HEK293 (cell line): ENCODE measurements at regions not wholly inside any gene's neighbourhood (a gene's known extent, or its start where the extent isn't known, plus 50 kb on each side); places are given as distances from the start of the nearest gene placed in this dataset.

ENCODE experiments used
- CTCF ChIA-PET: fragments of 350-600 bp; formaldehyde crosslinking; extraction: SDS; loops from one replicate; lab custom pipeline; 2021; ENCODE audit warnings: antibody characterized with exemption; lab: Yijun Ruan, JAX
- POLR2A ChIA-PET: fragments of 300-600 bp; formaldehyde crosslinking; extraction: SDS; loops from one replicate; lab custom pipeline; 2020; ENCODE audit warnings: antibody characterized with exemption, inconsistent platforms; lab: Yijun Ruan, JAX
- H3K27ac ChIP-seq: fragments of 200-500 bp; sonication (Bioruptor generic); 2 replicates; pipeline ENCODE4 v1.5.1; 2014; ENCODE audit warnings: low read depth, low read length, control low read depth, inconsistent platforms; ENCODE audit errors: extremely low read depth
- H3K36me3 ChIP-seq, 2 experiments: fragments of 200-500 bp in 1 of 2; sonication (Bioruptor generic) in 1 of 2; 1 replicate in 1 of 2; 2 replicates in 1 of 2; pipeline ENCODE4 v1.5.1; 2014 to 2017; ENCODE audit warnings: inconsistent platforms in 2 of 2, low read length in 2 of 2; ENCODE audit not compliant: control insufficient read depth in 2 of 2, insufficient read depth in 1 of 2
- H3K4me1 ChIP-seq: fragments of 200-500 bp; sonication (Bioruptor generic); 2 replicates; pipeline ENCODE4 v1.5.1; 2014; ENCODE audit warnings: mild to moderate bottlenecking, low read length, inconsistent platforms; ENCODE audit not compliant: control insufficient read depth, insufficient read depth
- H3K4me3 ChIP-seq: 2 replicates; pipeline ENCODE4 v1.5.1; 2011; ENCODE audit warnings: low read depth, mild to moderate bottlenecking, control low read depth, low read length, moderate library complexity
- H3K9me3 ChIP-seq: fragments of 200-500 bp; sonication (Bioruptor generic); 2 replicates; pipeline ENCODE4 v1.5.1; 2014; ENCODE audit warnings: low read depth, low read length, inconsistent platforms; ENCODE audit not compliant: control insufficient read depth, insufficient read depth
- HOXC10 ChIP-seq: sonication (generic); formaldehyde crosslinking; IDR thresholded peaks from 2 replicates; pipeline ENCODE4 v1.8.1; 2023; ENCODE audit warnings: mild to moderate bottlenecking, missing genetic modification reagents
- RBAK ChIP-seq: fragments of 450-650 bp; formaldehyde crosslinking; IDR thresholded peaks from 2 replicates; pipeline ENCODE4 v1.5.1; 2016; ENCODE audit warnings: missing biosample characterization, missing genetic modification characterization
- SP7 ChIP-seq: fragments of 450-650 bp; formaldehyde crosslinking; IDR thresholded peaks from 2 replicates; pipeline ENCODE4 v1.5.1; 2016; ENCODE audit warnings: missing biosample characterization, missing genetic modification characterization
- WT1 ChIP-seq: fragments of 450-650 bp; formaldehyde crosslinking; IDR thresholded peaks from 2 replicates; pipeline ENCODE4 v1.5.1; 2016; ENCODE audit warnings: missing biosample characterization, missing genetic modification characterization
- ZBTB48 ChIP-seq: fragments of 450-650 bp; formaldehyde crosslinking; IDR thresholded peaks from 2 replicates; pipeline ENCODE4 v1.5.1; 2016; ENCODE audit warnings: missing biosample characterization, missing genetic modification characterization
- ZFP41 ChIP-seq: fragments of 450-650 bp; formaldehyde crosslinking; IDR thresholded peaks from 2 replicates; pipeline ENCODE4 v1.5.1; 2016; ENCODE audit warnings: missing biosample characterization, missing genetic modification characterization, borderline replicate concordance
- ZNF146 ChIP-seq: fragments of 450-650 bp; formaldehyde crosslinking; IDR thresholded peaks from 2 replicates; pipeline ENCODE4 v1.5.1; 2016; ENCODE audit warnings: missing biosample characterization, missing genetic modification characterization
- ZNF239 ChIP-seq: fragments of 450-650 bp; formaldehyde crosslinking; IDR thresholded peaks from 2 replicates; pipeline ENCODE4 v1.5.1; 2016; ENCODE audit warnings: missing biosample characterization, missing genetic modification characterization
- ZNF530 ChIP-seq: fragments of 450-650 bp; formaldehyde crosslinking; IDR thresholded peaks from 2 replicates; pipeline ENCODE4 v1.5.1; 2016; ENCODE audit warnings: low read depth, missing biosample characterization, missing genetic modification characterization
- ZNF629 ChIP-seq: fragments of 450-650 bp; formaldehyde crosslinking; IDR thresholded peaks from 2 replicates; pipeline ENCODE4 v1.5.1; 2017; ENCODE audit warnings: missing biosample characterization, missing genetic modification characterization
- ZNF76 ChIP-seq: fragments of 450-650 bp; formaldehyde crosslinking; IDR thresholded peaks from 2 replicates; pipeline ENCODE4; 2016; ENCODE audit warnings: low read depth, missing biosample characterization, missing genetic modification characterization, borderline replicate concordance
- ZXDB ChIP-seq: fragments of 450-650 bp; formaldehyde crosslinking; IDR thresholded peaks from 2 replicates; pipeline ENCODE4 v1.5.1; 2016; ENCODE audit warnings: missing biosample characterization, missing genetic modification characterization
- TF ChIP-seq, protein P1 (sequence below): fragments of 450-650 bp; formaldehyde crosslinking; IDR thresholded peaks from 2 replicates; pipeline ENCODE4 v1.5.1; 2016; ENCODE audit warnings: missing biosample characterization, missing genetic modification characterization
- TF ChIP-seq, protein P2 (sequence below): fragments of 450-650 bp; IDR thresholded peaks from 2 replicates; pipeline ENCODE4 v1.5.1; 2018; ENCODE audit warnings: missing biosample characterization, mild to moderate bottlenecking, missing genetic modification characterization
- TF ChIP-seq, protein P3 (sequence below): fragments of 450-650 bp; formaldehyde crosslinking; IDR thresholded peaks from 2 replicates; pipeline ENCODE4 v1.5.1; 2016; ENCODE audit warnings: missing biosample characterization, missing genetic modification characterization
- TF ChIP-seq, protein P4 (sequence below): fragments of 450-650 bp; formaldehyde crosslinking; IDR thresholded peaks from 2 replicates; pipeline ENCODE4 v1.5.1; 2016; ENCODE audit warnings: missing biosample characterization, missing genetic modification characterization
- TF ChIP-seq, protein P5 (sequence below): fragments of 450-650 bp; formaldehyde crosslinking; IDR thresholded peaks from 2 replicates; pipeline ENCODE4 v1.5.1; 2017; ENCODE audit warnings: missing biosample characterization, mild to moderate bottlenecking, missing genetic modification characterization, moderate library complexity
- TF ChIP-seq, protein P6 (sequence below): fragments of 450-650 bp; formaldehyde crosslinking; conservative IDR thresholded peaks from 2 replicates; pipeline ENCODE4 v1.5.1; 2016; ENCODE audit warnings: low read depth, missing biosample characterization, missing genetic modification characterization
- TF ChIP-seq, protein P7 (sequence below): fragments of 450-650 bp; formaldehyde crosslinking; IDR thresholded peaks from 2 replicates; pipeline ENCODE4 v1.5.1; 2016; ENCODE audit warnings: missing biosample characterization, missing genetic modification characterization

DNA sequence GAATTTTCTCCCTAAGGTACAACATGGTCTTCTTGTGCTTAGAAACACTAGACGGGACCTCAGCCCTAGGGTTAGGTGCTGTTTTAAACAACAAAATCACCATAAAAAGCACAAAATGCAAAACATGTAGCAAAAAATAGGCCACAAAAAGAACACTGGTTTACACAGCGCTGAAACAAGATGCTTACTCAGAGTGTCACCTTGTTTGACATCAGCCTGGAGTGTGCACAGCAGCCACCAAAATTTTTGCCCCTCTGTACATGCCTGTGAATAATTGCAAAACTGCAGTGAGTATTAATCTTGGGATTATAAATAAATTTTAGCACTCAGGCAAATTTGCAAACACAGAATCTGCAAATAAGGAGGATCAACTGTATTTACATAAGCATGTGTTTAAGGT, 110.1 kb downstream of the PLG start (continued):
- TF ChIP-seq, protein P1, sequence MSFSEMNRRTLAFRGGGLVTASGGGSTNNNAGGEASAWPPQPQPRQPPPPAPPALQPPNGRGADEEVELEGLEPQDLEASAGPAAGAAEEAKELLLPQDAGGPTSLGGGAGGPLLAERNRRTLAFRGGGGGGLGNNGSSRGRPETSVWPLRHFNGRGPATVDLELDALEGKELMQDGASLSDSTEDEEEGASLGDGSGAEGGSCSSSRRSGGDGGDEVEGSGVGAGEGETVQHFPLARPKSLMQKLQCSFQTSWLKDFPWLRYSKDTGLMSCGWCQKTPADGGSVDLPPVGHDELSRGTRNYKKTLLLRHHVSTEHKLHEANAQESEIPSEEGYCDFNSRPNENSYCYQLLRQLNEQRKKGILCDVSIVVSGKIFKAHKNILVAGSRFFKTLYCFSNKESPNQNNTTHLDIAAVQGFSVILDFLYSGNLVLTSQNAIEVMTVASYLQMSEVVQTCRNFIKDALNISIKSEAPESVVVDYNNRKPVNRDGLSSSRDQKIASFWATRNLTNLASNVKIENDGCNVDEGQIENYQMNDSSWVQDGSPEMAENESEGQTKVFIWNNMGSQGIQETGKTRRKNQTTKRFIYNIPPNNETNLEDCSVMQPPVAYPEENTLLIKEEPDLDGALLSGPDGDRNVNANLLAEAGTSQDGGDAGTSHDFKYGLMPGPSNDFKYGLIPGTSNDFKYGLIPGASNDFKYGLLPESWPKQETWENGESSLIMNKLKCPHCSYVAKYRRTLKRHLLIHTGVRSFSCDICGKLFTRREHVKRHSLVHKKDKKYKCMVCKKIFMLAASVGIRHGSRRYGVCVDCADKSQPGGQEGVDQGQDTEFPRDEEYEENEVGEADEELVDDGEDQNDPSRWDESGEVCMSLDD (tag by site-specific recombination), result no peak
- TF ChIP-seq, protein P2, sequence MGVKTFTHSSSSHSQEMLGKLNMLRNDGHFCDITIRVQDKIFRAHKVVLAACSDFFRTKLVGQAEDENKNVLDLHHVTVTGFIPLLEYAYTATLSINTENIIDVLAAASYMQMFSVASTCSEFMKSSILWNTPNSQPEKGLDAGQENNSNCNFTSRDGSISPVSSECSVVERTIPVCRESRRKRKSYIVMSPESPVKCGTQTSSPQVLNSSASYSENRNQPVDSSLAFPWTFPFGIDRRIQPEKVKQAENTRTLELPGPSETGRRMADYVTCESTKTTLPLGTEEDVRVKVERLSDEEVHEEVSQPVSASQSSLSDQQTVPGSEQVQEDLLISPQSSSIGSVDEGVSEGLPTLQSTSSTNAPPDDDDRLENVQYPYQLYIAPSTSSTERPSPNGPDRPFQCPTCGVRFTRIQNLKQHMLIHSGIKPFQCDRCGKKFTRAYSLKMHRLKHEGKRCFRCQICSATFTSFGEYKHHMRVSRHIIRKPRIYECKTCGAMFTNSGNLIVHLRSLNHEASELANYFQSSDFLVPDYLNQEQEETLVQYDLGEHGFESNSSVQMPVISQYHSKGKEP, result no peak
- no peak for TF ChIP-seq ZNF239 (tag by site-specific recombination)
- no peak for TF ChIP-seq ZFP41
- TF ChIP-seq SP7, result no peak
- no peak for TF ChIP-seq ZNF76 (tag by site-specific recombination)
- TF ChIP-seq ZNF146 (tag by site-specific recombination), result no peak
- no peak for TF ChIP-seq ZBTB48
- no peak for TF ChIP-seq HOXC10 (CRISPR knock-in tag)

DNA sequence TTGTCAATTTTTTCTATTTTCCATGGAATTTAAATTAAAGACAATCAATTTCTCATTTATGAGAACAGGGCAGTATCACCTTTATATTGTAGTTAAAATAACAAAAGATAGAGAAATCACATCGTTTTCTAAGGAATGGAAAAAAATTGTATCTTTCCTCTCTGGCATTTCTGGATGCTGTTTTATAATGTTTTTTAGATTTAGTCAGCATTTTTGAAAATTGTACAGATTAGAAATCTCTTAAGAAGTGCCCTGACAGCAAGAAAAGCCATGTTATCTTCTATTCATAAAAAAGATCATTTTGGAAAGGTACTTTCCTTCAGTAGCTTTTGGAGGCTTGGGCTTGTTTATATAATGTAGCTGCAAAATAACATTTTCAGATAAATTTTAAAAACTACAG, 116.9 kb downstream of the PLG start:
- POLR2A ChIA-PET, result no interaction called here
- Histone ChIP-seq H3K9me3 (no peaks in the 10 kb centered on the region), H3K27ac (no peak overlapping the region)

More for the DNA sequence above, 116.9 kb downstream of the PLG start:
- no peak for TF ChIP-seq ZNF629
- TF ChIP-seq, protein P3, sequence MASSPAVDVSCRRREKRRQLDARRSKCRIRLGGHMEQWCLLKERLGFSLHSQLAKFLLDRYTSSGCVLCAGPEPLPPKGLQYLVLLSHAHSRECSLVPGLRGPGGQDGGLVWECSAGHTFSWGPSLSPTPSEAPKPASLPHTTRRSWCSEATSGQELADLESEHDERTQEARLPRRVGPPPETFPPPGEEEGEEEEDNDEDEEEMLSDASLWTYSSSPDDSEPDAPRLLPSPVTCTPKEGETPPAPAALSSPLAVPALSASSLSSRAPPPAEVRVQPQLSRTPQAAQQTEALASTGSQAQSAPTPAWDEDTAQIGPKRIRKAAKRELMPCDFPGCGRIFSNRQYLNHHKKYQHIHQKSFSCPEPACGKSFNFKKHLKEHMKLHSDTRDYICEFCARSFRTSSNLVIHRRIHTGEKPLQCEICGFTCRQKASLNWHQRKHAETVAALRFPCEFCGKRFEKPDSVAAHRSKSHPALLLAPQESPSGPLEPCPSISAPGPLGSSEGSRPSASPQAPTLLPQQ, result no peak
- no peak for TF ChIP-seq ZXDB
- TF ChIP-seq ZNF530 (tag by site-specific recombination), result no peak
- TF ChIP-seq, protein P4, sequence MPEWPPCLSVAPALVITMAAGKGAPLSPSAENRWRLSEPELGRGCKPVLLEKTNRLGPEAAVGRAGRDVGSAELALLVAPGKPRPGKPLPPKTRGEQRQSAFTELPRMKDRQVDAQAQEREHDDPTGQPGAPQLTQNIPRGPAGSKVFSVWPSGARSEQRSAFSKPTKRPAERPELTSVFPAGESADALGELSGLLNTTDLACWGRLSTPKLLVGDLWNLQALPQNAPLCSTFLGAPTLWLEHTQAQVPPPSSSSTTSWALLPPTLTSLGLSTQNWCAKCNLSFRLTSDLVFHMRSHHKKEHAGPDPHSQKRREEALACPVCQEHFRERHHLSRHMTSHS (tag by site-specific recombination), result no peak
- TF ChIP-seq, protein P5, sequence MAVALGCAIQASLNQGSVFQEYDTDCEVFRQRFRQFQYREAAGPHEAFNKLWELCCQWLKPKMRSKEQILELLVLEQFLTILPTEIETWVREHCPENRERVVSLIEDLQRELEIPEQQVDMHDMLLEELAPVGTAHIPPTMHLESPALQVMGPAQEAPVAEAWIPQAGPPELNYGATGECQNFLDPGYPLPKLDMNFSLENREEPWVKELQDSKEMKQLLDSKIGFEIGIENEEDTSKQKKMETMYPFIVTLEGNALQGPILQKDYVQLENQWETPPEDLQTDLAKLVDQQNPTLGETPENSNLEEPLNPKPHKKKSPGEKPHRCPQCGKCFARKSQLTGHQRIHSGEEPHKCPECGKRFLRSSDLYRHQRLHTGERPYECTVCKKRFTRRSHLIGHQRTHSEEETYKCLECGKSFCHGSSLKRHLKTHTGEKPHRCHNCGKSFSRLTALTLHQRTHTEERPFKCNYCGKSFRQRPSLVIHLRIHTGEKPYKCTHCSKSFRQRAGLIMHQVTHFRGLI (tag by site-specific recombination), result no peak
- no peak for TF ChIP-seq RBAK (tag by site-specific recombination)
- TF ChIP-seq ZNF146 (tag by site-specific recombination), result no peak
- TF ChIP-seq, protein P6, sequence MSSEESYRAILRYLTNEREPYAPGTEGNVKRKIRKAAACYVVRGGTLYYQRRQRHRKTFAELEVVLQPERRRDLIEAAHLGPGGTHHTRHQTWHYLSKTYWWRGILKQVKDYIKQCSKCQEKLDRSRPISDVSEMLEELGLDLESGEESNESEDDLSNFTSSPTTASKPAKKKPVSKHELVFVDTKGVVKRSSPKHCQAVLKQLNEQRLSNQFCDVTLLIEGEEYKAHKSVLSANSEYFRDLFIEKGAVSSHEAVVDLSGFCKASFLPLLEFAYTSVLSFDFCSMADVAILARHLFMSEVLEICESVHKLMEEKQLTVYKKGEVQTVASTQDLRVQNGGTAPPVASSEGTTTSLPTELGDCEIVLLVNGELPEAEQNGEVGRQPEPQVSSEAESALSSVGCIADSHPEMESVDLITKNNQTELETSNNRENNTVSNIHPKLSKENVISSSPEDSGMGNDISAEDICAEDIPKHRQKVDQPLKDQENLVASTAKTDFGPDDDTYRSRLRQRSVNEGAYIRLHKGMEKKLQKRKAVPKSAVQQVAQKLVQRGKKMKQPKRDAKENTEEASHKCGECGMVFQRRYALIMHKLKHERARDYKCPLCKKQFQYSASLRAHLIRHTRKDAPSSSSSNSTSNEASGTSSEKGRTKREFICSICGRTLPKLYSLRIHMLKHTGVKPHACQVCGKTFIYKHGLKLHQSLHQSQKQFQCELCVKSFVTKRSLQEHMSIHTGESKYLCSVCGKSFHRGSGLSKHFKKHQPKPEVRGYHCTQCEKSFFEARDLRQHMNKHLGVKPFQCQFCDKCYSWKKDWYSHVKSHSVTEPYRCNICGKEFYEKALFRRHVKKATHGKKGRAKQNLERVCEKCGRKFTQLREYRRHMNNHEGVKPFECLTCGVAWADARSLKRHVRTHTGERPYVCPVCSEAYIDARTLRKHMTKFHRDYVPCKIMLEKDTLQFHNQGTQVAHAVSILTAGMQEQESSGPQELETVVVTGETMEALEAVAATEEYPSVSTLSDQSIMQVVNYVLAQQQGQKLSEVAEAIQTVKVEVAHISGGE, result no peak
- TF ChIP-seq, protein P7, sequence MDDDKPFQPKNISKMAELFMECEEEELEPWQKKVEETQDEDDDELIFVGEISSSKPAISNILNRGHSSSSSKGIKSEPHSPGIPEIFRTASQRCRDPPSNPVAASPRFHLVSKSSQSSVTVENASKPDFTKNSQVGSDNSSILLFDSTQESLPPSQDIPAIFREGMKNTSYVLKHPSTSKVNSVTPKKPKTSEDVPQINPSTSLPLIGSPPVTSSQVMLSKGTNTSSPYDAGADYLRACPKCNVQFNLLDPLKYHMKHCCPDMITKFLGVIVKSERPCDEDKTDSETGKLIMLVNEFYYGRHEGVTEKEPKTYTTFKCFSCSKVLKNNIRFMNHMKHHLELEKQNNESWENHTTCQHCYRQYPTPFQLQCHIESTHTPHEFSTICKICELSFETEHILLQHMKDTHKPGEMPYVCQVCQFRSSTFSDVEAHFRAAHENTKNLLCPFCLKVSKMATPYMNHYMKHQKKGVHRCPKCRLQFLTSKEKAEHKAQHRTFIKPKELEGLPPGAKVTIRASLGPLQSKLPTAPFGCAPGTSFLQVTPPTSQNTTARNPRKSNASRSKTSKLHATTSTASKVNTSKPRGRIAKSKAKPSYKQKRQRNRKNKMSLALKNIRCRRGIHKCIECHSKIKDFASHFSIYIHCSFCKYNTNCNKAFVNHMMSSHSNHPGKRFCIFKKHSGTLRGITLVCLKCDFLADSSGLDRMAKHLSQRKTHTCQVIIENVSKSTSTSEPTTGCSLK (tag by site-specific recombination), result no peak
- no peak for TF ChIP-seq WT1 (tag by site-specific recombination)
- TF ChIP-seq, all 188 proteins: peak for 0
- no peak overlapping the region for H3K4me3 ChIP-seq
- H3K36me3 ChIP-seq, result no peaks in the 10 kb centered on the region
- CTCF ChIA-PET, result no interaction called here
- H3K4me1 ChIP-seq, result no peaks in the 10 kb centered on the region
